ENCODE measurements at regions not wholly inside any gene's neighbourhood (a gene's known extent, or its start where the extent isn't known, plus 50 kb on each side); places are given as distances from the start of the nearest gene placed in this dataset.
"Not testable (repeated sequence)": the region's sequence is repeated elsewhere in the genome, so short reads cannot be mapped to it uniquely, and the experiment has no call there.

DNA sequence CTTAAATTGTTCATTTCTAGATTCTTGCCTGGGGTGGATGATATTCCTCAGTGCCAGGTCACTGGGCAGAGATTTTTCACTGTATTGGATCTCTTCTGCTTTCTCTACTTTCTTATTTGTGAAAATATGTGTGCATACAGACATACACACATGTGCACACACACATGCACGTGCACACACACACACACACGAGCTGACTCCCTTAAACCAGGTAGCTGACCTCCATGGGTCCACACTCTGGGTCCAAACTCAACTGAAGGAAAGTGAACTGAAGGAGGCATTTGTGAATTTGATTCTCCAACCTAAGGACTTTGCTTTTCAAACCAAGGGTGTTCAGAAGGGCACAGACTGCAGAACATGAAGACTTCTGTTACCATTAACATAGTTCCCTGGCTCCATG lies 113.8 kb downstream of the POTEB start:
- TF ChIP-seq, protein P1, sequence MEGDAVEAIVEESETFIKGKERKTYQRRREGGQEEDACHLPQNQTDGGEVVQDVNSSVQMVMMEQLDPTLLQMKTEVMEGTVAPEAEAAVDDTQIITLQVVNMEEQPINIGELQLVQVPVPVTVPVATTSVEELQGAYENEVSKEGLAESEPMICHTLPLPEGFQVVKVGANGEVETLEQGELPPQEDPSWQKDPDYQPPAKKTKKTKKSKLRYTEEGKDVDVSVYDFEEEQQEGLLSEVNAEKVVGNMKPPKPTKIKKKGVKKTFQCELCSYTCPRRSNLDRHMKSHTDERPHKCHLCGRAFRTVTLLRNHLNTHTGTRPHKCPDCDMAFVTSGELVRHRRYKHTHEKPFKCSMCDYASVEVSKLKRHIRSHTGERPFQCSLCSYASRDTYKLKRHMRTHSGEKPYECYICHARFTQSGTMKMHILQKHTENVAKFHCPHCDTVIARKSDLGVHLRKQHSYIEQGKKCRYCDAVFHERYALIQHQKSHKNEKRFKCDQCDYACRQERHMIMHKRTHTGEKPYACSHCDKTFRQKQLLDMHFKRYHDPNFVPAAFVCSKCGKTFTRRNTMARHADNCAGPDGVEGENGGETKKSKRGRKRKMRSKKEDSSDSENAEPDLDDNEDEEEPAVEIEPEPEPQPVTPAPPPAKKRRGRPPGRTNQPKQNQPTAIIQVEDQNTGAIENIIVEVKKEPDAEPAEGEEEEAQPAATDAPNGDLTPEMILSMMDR (conservative IDR thresholded peaks at IDR 0.05; ENCODE audit: low read depth, low read length), result not testable (repeated sequence)
- TF ChIP-seq EZH2 (IDR thresholded peaks at IDR 0.05; ENCODE audit: low read length, unreplicated experiment); EZH2phosphoT487 (IDR thresholded peaks at IDR 0.05; ENCODE audit: borderline replicate concordance, low read length): not testable (repeated sequence)

All from PC-3 (cell line).